ENCODE measurements at regions not wholly inside any gene's neighbourhood (a gene's known extent, or its start where the extent isn't known, plus 50 kb on each side); places are given as distances from the start of the nearest gene placed in this dataset.

GRCh38 chr7:79504607-79505389 is 51.3 kb upstream of the MAGI2 start:
- SMC1A ChIA-PET (ENCODE audit: uncharacterized antibody, unreplicated experiment): no interaction called here
- in situ Hi-C loops (cut with MboI): no loop called here
- POLR2A ChIA-PET: no interaction called here
- H3K4me2 ChIP-seq (ENCODE audit: control insufficient read depth, insufficient read depth): no peak overlapping the region
- no peak overlapping the region for H2AFZ ChIP-seq (ENCODE audit: control insufficient read depth, low read depth, low read length)
- TF ChIP-seq, protein P1, sequence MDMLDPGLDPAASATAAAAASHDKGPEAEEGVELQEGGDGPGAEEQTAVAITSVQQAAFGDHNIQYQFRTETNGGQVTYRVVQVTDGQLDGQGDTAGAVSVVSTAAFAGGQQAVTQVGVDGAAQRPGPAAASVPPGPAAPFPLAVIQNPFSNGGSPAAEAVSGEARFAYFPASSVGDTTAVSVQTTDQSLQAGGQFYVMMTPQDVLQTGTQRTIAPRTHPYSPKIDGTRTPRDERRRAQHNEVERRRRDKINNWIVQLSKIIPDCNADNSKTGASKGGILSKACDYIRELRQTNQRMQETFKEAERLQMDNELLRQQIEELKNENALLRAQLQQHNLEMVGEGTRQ (IDR thresholded peaks at IDR 0.05; ENCODE audit: borderline replicate concordance, low read depth, low read length): no peak
- TF ChIP-seq NFYA (IDR thresholded peaks at IDR 0.05; ENCODE audit: borderline replicate concordance, low read depth, low read length) (no peak), CEBPB (IDR thresholded peaks at IDR 0.05; ENCODE audit: borderline replicate concordance in 1 of 2, low read depth in 2 of 2, low read length in 2 of 2) (no peak), CHD4 (IDR thresholded peaks at IDR 0.05) (no peak), GABPA (IDR thresholded peaks at IDR 0.05; ENCODE audit: low read depth) (no peak), SIX5 (IDR thresholded peaks at IDR 0.05; ENCODE audit: low read depth, low read length, severe bottlenecking) (no peak), KDM1A (IDR thresholded peaks at IDR 0.05; ENCODE audit: borderline replicate concordance) (no peak), RCOR1 (conservative IDR thresholded peaks at IDR 0.05; ENCODE audit: low read depth, low read length) (no peak)
- TF ChIP-seq, protein P2, sequence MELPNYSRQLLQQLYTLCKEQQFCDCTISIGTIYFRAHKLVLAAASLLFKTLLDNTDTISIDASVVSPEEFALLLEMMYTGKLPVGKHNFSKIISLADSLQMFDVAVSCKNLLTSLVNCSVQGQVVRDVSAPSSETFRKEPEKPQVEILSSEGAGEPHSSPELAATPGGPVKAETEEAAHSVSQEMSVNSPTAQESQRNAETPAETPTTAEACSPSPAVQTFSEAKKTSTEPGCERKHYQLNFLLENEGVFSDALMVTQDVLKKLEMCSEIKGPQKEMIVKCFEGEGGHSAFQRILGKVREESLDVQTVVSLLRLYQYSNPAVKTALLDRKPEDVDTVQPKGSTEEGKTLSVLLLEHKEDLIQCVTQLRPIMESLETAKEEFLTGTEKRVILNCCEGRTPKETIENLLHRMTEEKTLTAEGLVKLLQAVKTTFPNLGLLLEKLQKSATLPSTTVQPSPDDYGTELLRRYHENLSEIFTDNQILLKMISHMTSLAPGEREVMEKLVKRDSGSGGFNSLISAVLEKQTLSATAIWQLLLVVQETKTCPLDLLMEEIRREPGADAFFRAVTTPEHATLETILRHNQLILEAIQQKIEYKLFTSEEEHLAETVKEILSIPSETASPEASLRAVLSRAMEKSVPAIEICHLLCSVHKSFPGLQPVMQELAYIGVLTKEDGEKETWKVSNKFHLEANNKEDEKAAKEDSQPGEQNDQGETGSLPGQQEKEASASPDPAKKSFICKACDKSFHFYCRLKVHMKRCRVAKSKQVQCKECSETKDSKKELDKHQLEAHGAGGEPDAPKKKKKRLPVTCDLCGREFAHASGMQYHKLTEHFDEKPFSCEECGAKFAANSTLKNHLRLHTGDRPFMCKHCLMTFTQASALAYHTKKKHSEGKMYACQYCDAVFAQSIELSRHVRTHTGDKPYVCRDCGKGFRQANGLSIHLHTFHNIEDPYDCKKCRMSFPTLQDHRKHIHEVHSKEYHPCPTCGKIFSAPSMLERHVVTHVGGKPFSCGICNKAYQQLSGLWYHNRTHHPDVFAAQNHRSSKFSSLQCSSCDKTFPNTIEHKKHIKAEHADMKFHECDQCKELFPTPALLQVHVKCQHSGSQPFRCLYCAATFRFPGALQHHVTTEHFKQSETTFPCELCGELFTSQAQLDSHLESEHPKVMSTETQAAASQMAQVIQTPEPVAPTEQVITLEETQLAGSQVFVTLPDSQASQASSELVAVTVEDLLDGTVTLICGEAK (IDR thresholded peaks at IDR 0.05; ENCODE audit: borderline replicate concordance): no peak
- TF ChIP-seq, protein P3, sequence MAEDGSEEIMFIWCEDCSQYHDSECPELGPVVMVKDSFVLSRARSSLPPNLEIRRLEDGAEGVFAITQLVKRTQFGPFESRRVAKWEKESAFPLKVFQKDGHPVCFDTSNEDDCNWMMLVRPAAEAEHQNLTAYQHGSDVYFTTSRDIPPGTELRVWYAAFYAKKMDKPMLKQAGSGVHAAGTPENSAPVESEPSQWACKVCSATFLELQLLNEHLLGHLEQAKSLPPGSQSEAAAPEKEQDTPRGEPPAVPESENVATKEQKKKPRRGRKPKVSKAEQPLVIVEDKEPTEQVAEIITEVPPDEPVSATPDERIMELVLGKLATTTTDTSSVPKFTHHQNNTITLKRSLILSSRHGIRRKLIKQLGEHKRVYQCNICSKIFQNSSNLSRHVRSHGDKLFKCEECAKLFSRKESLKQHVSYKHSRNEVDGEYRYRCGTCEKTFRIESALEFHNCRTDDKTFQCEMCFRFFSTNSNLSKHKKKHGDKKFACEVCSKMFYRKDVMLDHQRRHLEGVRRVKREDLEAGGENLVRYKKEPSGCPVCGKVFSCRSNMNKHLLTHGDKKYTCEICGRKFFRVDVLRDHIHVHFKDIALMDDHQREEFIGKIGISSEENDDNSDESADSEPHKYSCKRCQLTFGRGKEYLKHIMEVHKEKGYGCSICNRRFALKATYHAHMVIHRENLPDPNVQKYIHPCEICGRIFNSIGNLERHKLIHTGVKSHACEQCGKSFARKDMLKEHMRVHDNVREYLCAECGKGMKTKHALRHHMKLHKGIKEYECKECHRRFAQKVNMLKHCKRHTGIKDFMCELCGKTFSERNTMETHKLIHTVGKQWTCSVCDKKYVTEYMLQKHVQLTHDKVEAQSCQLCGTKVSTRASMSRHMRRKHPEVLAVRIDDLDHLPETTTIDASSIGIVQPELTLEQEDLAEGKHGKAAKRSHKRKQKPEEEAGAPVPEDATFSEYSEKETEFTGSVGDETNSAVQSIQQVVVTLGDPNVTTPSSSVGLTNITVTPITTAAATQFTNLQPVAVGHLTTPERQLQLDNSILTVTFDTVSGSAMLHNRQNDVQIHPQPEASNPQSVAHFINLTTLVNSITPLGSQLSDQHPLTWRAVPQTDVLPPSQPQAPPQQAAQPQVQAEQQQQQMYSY (CRISPR knock-in tag; IDR thresholded peaks at IDR 0.05): no peak
- no peaks in the 10 kb centered on the region for H3K9me3 ChIP-seq (replicated peaks; ENCODE audit: control insufficient read depth, insufficient read depth, low read length)
- 10% methylated on average over 9 of the region's 9 CpGs for WGBS (ENCODE audit: insufficient coverage, insufficient replicate concordance, low lambda C conversion rate, missing lambda C conversion rate)
- no TSS peak for BruUV-seq (replicated peaks)
- DNase-seq (ENCODE audit: low read depth, low spot score) (no peak), ATAC-seq (no peak; the same call in 2 of the 3 replicates), FAIRE-seq (no peak)
- no peaks in the 10 kb centered on the region for H3K27me3 ChIP-seq (replicated peaks in 1 of 2; ENCODE audit: control insufficient read depth in 2 of 2, insufficient read depth in 2 of 2, low read length in 1 of 2)
- intact Hi-C loops (cut with micrococcal nuclease; ENCODE audit: unreplicated experiment): no loop called here
- RAD21 ChIA-PET (ENCODE audit: unreplicated experiment): no interaction called here
- CTCF ChIA-PET: no interaction called here
- H3K4me3 ChIP-seq: no peak overlapping the region
- no peak overlapping the region for H3K9ac ChIP-seq (ENCODE audit: control insufficient read depth, insufficient read depth, low read length)
- H3K79me2 ChIP-seq (ENCODE audit: control insufficient read depth, insufficient read depth, low read length): no peaks in the 10 kb centered on the region
- H3K4me1 ChIP-seq (ENCODE audit: control insufficient read depth, insufficient read depth, low read length): no peaks in the 10 kb centered on the region
- no peak overlapping the region for H3K27ac ChIP-seq (ENCODE audit: control insufficient read depth, insufficient read depth)
- no peaks in the 10 kb centered on the region for H3K36me3 ChIP-seq (ENCODE audit: control insufficient read depth in 2 of 2, insufficient read depth in 2 of 2, low read length in 1 of 2)
- no peaks in the 10 kb centered on the region for H4K20me1 ChIP-seq (ENCODE audit: control insufficient read depth, insufficient read depth)
